ENCODE measurements at regions not wholly inside any gene's neighbourhood (a gene's known extent, or its start where the extent isn't known, plus 50 kb on each side); places are given as distances from the start of the nearest gene placed in this dataset.

- no peak for TF ChIP-seq CTCF (IDR thresholded peaks at IDR 0.05; ENCODE audit: low read depth, low read length, missing control alignments)
- no peak for DNase-seq (ENCODE audit: extremely low read depth, low read depth)
- no peak overlapping the region for H3K4me3 ChIP-seq (replicated peaks; ENCODE audit: low read depth, low read length)
Measured at GRCh38 chr5:2696156-2696807, 55.2 kb downstream of the IRX2 start.

- TF ChIP-seq CTCF (IDR thresholded peaks at IDR 0.05; ENCODE audit: low read depth, low read length, missing control alignments), result no peak
Measured at GRCh38 chr5:2695200-2695891, 56.1 kb downstream of the IRX2 start.

GRCh38 chr5:2691530-2691929, 59.9 kb downstream of the IRX2 start:
- TF ChIP-seq CTCF (IDR thresholded peaks at IDR 0.05; ENCODE audit: low read depth, low read length, missing control alignments), result no peak

More at GRCh38 chr5:2695200-2695891, 56.1 kb downstream of the IRX2 start:
- no peak overlapping the region for H3K4me3 ChIP-seq (replicated peaks; ENCODE audit: low read depth, low read length)
- DNase-seq (ENCODE audit: extremely low read depth, low read depth), result no peak

DNA sequence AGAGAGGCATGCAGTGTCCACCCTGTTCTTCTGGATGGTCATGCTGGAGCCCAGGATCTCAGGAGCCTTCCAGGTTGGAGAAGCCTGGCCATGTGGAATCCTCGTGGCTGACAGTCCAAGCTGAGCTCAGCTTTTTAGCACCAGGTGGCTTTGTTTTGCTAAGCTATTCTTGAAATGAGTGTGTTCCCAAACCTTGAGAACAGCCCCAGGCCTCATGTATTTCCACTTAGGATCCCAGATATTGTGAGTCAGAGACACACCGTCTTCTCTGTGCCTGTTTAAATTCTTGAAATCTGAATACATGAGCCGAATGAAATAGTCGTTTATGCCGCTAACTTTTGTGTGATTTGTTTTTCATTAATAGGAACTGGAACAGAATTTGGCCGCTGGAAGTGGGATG, 61.2 kb downstream of the IRX2 start:
- DNase-seq (ENCODE audit: extremely low read depth, low read depth), result no peak
- TF ChIP-seq CTCF (IDR thresholded peaks at IDR 0.05; ENCODE audit: low read depth, low read length, missing control alignments), result no peak
- H3K4me3 ChIP-seq (replicated peaks; ENCODE audit: low read depth, low read length), result no peak overlapping the region

More at GRCh38 chr5:2691530-2691929, 59.9 kb downstream of the IRX2 start:
- H3K4me3 ChIP-seq (replicated peaks; ENCODE audit: low read depth, low read length), result no peak overlapping the region
- no peak for DNase-seq (ENCODE audit: extremely low read depth, low read depth)

DNA sequence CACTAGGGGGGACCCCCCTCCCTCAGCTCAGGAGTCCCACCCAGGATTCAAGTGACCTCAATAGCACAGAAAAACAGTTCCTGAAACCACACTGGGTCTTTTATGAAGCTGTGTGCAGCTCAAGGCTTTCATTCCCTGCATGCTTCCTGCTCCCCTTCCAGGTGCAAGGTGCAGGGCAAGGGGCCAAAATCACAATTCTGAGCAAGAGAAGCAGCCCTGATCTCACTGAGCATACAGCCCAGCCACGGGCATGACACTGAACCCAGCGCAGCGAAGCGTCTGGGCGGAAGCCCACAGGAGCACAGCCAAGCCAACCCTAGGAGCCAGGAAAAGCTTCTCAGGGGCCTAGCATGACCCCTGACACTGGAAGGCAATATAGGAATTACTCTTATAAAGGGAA, 62.9 kb downstream of the IRX2 start:
- H3K4me3 ChIP-seq (replicated peaks; ENCODE audit: low read depth, low read length), result no peak overlapping the region
- no peak for DNase-seq (ENCODE audit: extremely low read depth, low read depth)
- TF ChIP-seq CTCF (IDR thresholded peaks at IDR 0.05; ENCODE audit: low read depth, low read length, missing control alignments), result no peak

DNA sequence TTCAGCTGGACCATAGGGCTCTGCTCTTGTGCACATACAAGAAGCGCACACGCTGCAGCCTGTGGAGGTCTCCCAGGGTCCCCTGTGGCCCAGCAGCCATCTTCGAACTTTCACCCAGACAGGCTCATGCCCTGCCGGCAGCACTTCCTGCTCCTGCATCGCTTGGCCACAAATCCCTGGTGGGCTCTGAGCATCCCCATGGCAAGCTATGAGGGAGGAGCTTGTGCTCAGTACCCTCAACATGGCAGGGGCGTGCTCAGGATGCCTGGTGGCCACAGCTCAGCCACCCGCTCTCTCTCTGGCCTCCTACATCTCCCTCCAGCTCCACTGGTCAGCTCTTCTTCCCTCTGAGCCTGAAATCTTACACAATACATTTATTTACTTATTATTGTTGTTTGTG, 63.7 kb downstream of the IRX2 start:
- no peak overlapping the region for H3K4me3 ChIP-seq (replicated peaks; ENCODE audit: low read depth, low read length)
- no peak for TF ChIP-seq CTCF (IDR thresholded peaks at IDR 0.05; ENCODE audit: low read depth, low read length, missing control alignments)
- no peak for DNase-seq (ENCODE audit: extremely low read depth, low read depth)
